K562 (cell line): ENCODE measurements at regions not wholly inside any gene's neighbourhood (a gene's known extent, or its start where the extent isn't known, plus 50 kb on each side); places are given as distances from the start of the nearest gene placed in this dataset.

ENCODE experiments used
- ATAC-seq: fragments of 200-7000 bp; cut with Tn5 transposase; 3 replicates; pipeline ENCODE4 v1.9.1; 2020; ENCODE audit warnings: moderate library complexity
- BruUV-seq: library from RNA; stranded (reverse); fragments of 400-500 nt; replicated peaks from 2 replicates; lab custom pipeline; 2021; lab: Mats Ljungman, UMichigan
- CTCF ChIA-PET: fragments of 300-600 bp; formaldehyde crosslinking; extraction: SDS; loops from one replicate; lab custom pipeline; 2021; ENCODE audit warnings: low intra/inter-chr PET ratio; lab: Yijun Ruan, JAX
- POLR2A ChIA-PET: fragments of 300-600, 350-650 bp; sonication (Branson Sonifier 250); formaldehyde crosslinking; extraction: SDS; loops from one replicate; lab custom pipeline; 2021; ENCODE audit warnings: antibody characterized with exemption, inconsistent platforms; lab: Yijun Ruan, JAX
- DNase-seq, 4 experiments: peaks; one replicate each; pipeline versions ENCODE4 v3.0.0 to v3.0.0-alpha.2; 2011 to 2018; ENCODE audit warnings: low spot score in 3 of 4, mixed read lengths in 3 of 4; ENCODE audit errors: extremely low read depth in 1 of 4
- FAIRE-seq: peaks from 2 replicates; lab custom pipeline; 2011; peaks lifted over from hg19 to GRCh38; lab: Jason Lieb, UNC
- H2AFZ ChIP-seq: 2 replicates; pipeline ENCODE4 v1.6.0; 2011; ENCODE audit warnings: low read depth, low read length, control low read depth, inconsistent platforms
- H3K27ac ChIP-seq: fragments of 200-600 bp; 3 replicates; pipeline ENCODE4 v1.8.0; 2011; ENCODE audit warnings: low read depth, mild to moderate bottlenecking, control low read depth, inconsistent platforms, low read length, moderate library complexity, mixed read lengths; ENCODE audit errors: extremely low read depth
- H3K27me3 ChIP-seq, 2 experiments: fragments of 300-600 bp in 1 of 2; 2 replicates in 1 of 2; 3 replicates in 1 of 2; pipeline versions ENCODE4 v1.6.0 to v1.8.0; 2011; ENCODE audit warnings: inconsistent platforms in 2 of 2, low read length in 2 of 2, mild to moderate bottlenecking in 1 of 2, mixed read lengths in 1 of 2, moderate library complexity in 1 of 2; ENCODE audit not compliant: control insufficient read depth in 2 of 2, insufficient read depth in 2 of 2
- H3K36me3 ChIP-seq: fragments of 300-600 bp; 3 replicates; pipeline ENCODE4 v1.8.0; 2011; ENCODE audit warnings: mild to moderate bottlenecking, low read length, inconsistent platforms; ENCODE audit not compliant: control insufficient read depth, insufficient read depth
- H3K4me1 ChIP-seq, 2 experiments: fragments of 200-600 bp in 1 of 2; replicated peaks in 1 of 2; 2 replicates in 1 of 2; 3 replicates in 1 of 2; pipeline versions ENCODE4 v1.5.1 to v1.8.0; 2011; ENCODE audit warnings: inconsistent platforms in 2 of 2, low read length in 2 of 2, mild to moderate bottlenecking in 1 of 2, mixed read lengths in 1 of 2, moderate library complexity in 1 of 2; ENCODE audit not compliant: control insufficient read depth in 2 of 2, insufficient read depth in 2 of 2
- H3K4me2 ChIP-seq: 2 replicates; pipeline ENCODE4 v1.6.1; 2011; ENCODE audit warnings: low read length, control low read depth, inconsistent platforms, mixed read lengths; ENCODE audit not compliant: insufficient read depth
- H3K4me3 ChIP-seq: fragments of 200-600 bp; sonication (generic), shearing (Covaris generic); 2 replicates; pipeline ENCODE4 v1.5.1; 2016; ENCODE audit warnings: control low read depth, inconsistent platforms
- H3K79me2 ChIP-seq: fragments of 200-600 bp; 3 replicates; pipeline ENCODE4 v1.8.0; 2011; ENCODE audit warnings: low read length, inconsistent platforms; ENCODE audit not compliant: control insufficient read depth, insufficient read depth
- H3K9ac ChIP-seq, 2 experiments: 2 replicates each; pipeline versions ENCODE4 v1.6.0 to v1.6.1; 2011; ENCODE audit warnings: low read depth in 2 of 2, low read length in 2 of 2, control low read depth in 1 of 2, inconsistent platforms in 1 of 2, mild to moderate bottlenecking in 1 of 2, mixed read lengths in 1 of 2; ENCODE audit not compliant: insufficient read depth in 1 of 2
- H3K9me1 ChIP-seq: one replicate; pipeline ENCODE4 v1.6.0; 2011; ENCODE audit warnings: inconsistent platforms, mild to moderate bottlenecking, low read length, moderate library complexity; ENCODE audit not compliant: control insufficient read depth, insufficient read depth
- H3K9me3 ChIP-seq: replicated peaks from 2 replicates; pipeline ENCODE4 v1.5.1; 2011; ENCODE audit warnings: low read depth, low read length, inconsistent platforms; ENCODE audit not compliant: control insufficient read depth, insufficient read depth
- H4K20me1 ChIP-seq: replicated peaks from 2 replicates; pipeline ENCODE4 v1.6.1; 2011; ENCODE audit warnings: low read length, inconsistent platforms, mixed read lengths; ENCODE audit not compliant: control insufficient read depth, insufficient read depth
- ADNP ChIP-seq: fragments of 200-800 bp; sonication (Bioruptor generic); IDR thresholded peaks from 2 replicates; pipeline ENCODE4 v1.6.1; 2016; ENCODE audit warnings: missing genetic modification characterization, missing compliant biosample characterization
- ARHGAP35 ChIP-seq: fragments of 450-650 bp; IDR thresholded peaks from 2 replicates; pipeline ENCODE4 v1.6.1; 2018; ENCODE audit not compliant: partially characterized antibody
- ATF4 ChIP-seq: fragments of 450-650 bp; formaldehyde crosslinking; IDR thresholded peaks from 2 replicates; pipeline ENCODE4 v1.4.0; 2022; ENCODE audit warnings: mild to moderate bottlenecking, moderate library complexity
- BCOR ChIP-seq: fragments of 450-650 bp; IDR thresholded peaks from 2 replicates; pipeline ENCODE4 v1.6.1; 2016
- EWSR1 ChIP-seq: fragments of 450-650 bp; IDR thresholded peaks from 2 replicates; pipeline ENCODE4 v1.6.1; 2018; ENCODE audit warnings: borderline replicate concordance, mild to moderate bottlenecking, low read depth, moderate library complexity; ENCODE audit not compliant: partially characterized antibody
- HDAC3 ChIP-seq: fragments of 450-650 bp; IDR thresholded peaks from 2 replicates; pipeline ENCODE4 v1.6.1; 2018; ENCODE audit warnings: borderline replicate concordance, mild to moderate bottlenecking, moderate library complexity; ENCODE audit not compliant: partially characterized antibody
- NCOA6 ChIP-seq: fragments of 450-650 bp; IDR thresholded peaks from 2 replicates; pipeline ENCODE4 v1.6.1; 2017; ENCODE audit warnings: mild to moderate bottlenecking
- POLR2AphosphoS5 ChIP-seq: IDR thresholded peaks from 2 replicates; pipeline ENCODE4 v1.6.1; 2011; ENCODE audit warnings: mild to moderate bottlenecking, low read depth, low read length, moderate library complexity; ENCODE audit not compliant: control insufficient read depth, insufficient read depth
- TAF15 ChIP-seq: fragments of 200-400 bp; formaldehyde crosslinking; IDR thresholded peaks from 2 replicates; pipeline ENCODE4 v1.6.1; 2017; ENCODE audit warnings: mild to moderate bottlenecking, low read depth, low read length, moderate library complexity
- TCF7L2 ChIP-seq: fragments of 150-350 bp; IDR thresholded peaks from 2 replicates; pipeline ENCODE4 v1.6.1; 2016; ENCODE audit warnings: low read depth, mild to moderate bottlenecking, low read length, moderate library complexity
- TFAP4 ChIP-seq: sonication (generic); formaldehyde crosslinking; IDR thresholded peaks from 2 replicates; pipeline ENCODE4 v1.8.0; 2022; ENCODE audit warnings: missing genetic modification reagents, mild to moderate bottlenecking, moderate library complexity, borderline replicate concordance
- ZC3H11A ChIP-seq: IDR thresholded peaks from 2 replicates; pipeline ENCODE4 v1.6.1; 2012; ENCODE audit warnings: low read depth, low read length, improper control_type of control experiment
- ZNF41 ChIP-seq: fragments of 250-450 bp; sonication (Bioruptor Pico); conservative IDR thresholded peaks from 2 replicates; pipeline ENCODE4 v1.4.0; 2020; ENCODE audit warnings: mild to moderate bottlenecking
- WGBS: fragments of 100-300 bp; shearing (Covaris generic); methylation state at CpG from one replicate; pipeline ENCODE4 v1.1.6; 2016; ENCODE audit warnings: low coverage, mixed read lengths; ENCODE audit not compliant: insufficient coverage; ENCODE audit errors: missing lambda C conversion rate; 5-methylcytosine and 5-hydroxymethylcytosine counted together
- in situ Hi-C: fragments of 300-500 bp; cut with MboI; formaldehyde crosslinking; loops from 4 replicates; pipeline ENCODE4 v1.15.0; 2018; ENCODE audit warnings: inconsistent platforms, mixed read lengths
- intact Hi-C: fragments of 100-400 bp; cut with micrococcal nuclease; formaldehyde crosslinking; loops from 2 replicates; pipeline ENCODE4 v1.14.2; 2022

GRCh38 chr2:19545507-19545906 lies 187.1 kb upstream of the OSR1 start:
- 0% methylated on average over 4 of the region's 4 CpGs for WGBS
- no peaks in the 10 kb centered on the region for H3K36me3 ChIP-seq
- no peaks in the 10 kb centered on the region for H3K9me3 ChIP-seq
- BruUV-seq = no TSS peak
- DNase-seq (no peak), ATAC-seq (no peak), FAIRE-seq (no peak)
- ChIA-PET POLR2A (no interaction called here), CTCF (no interaction called here)
- no peak overlapping the region for H3K9ac ChIP-seq
- no peaks in the 10 kb centered on the region for H3K4me1 ChIP-seq
- no peaks in the 10 kb centered on the region for H3K9me1 ChIP-seq
- no peak overlapping the region for H3K27ac ChIP-seq
- no peak overlapping the region for H3K4me3 ChIP-seq
- in situ Hi-C loops = no loop called here
- no peak overlapping the region for H2AFZ ChIP-seq
- H3K27me3 ChIP-seq = no peaks in the 10 kb centered on the region
- no peaks in the 10 kb centered on the region for H4K20me1 ChIP-seq
- TF ChIP-seq ZC3H11A (no peak), TAF15 (no peak), ARHGAP35 (no peak), TCF7L2 (no peak), TFAP4 (CRISPR knock-in tag) (no peak), ZNF41 (CRISPR knock-in tag) (no peak), BCOR (no peak), POLR2AphosphoS5 (no peak), HDAC3 (no peak), NCOA6 (no peak), EWSR1 (no peak), ADNP (tag) (no peak), ATF4 (CRISPR knock-in tag) (no peak)
- TF ChIP-seq, all 486 proteins: peak for 0
- no peak overlapping the region for H3K4me2 ChIP-seq
- no peaks in the 10 kb centered on the region for H3K79me2 ChIP-seq
- intact Hi-C loops = no loop called here
